ENCODE measurements at regions not wholly inside any gene's neighbourhood (a gene's known extent, or its start where the extent isn't known, plus 50 kb on each side); places are given as distances from the start of the nearest gene placed in this dataset.
A peak's percentile ranks its signal among the peaks of the same experiment; 100 is the strongest.

- no peak overlapping the region for H3K4me3 Mint-ChIP-seq
- no peak for DNase-seq
- no peaks in the 10 kb centered on the region for H3K4me1 Mint-ChIP-seq
- no peaks in the 10 kb centered on the region for H3K27me3 Mint-ChIP-seq
- H3K27ac Mint-ChIP-seq = no peak overlapping the region
- no peaks in the 10 kb centered on the region for H3K9me3 ChIP-seq (ENCODE audit: control insufficient read depth, low read length, poor library complexity, severe bottlenecking)
- no peak for ATAC-seq
- no peaks in the 10 kb centered on the region for H3K36me3 Mint-ChIP-seq (ENCODE audit: low read depth)
These were observed 123.2 kb downstream of the TRIML1 start for GRCh38 chr4:188262464-188262863.

- ATAC-seq (no peak), DNase-seq (no peak)
- H3K27ac Mint-ChIP-seq = no peak overlapping the region
- no peak overlapping the region for H3K4me3 Mint-ChIP-seq
- H3K4me1 Mint-ChIP-seq = no peaks in the 10 kb centered on the region
- no peaks in the 10 kb centered on the region for H3K36me3 Mint-ChIP-seq (ENCODE audit: low read depth)
- H3K27me3 Mint-ChIP-seq = no peaks in the 10 kb centered on the region
- H3K9me3 ChIP-seq (ENCODE audit: control insufficient read depth, low read length, poor library complexity, severe bottlenecking) = no peaks in the 10 kb centered on the region
These were observed 124.1 kb downstream of the TRIML1 start for GRCh38 chr4:188263321-188263720.

- H3K36me3 Mint-ChIP-seq (ENCODE audit: low read depth) = no peaks in the 10 kb centered on the region
- no peaks in the 10 kb centered on the region for H3K9me3 ChIP-seq (ENCODE audit: control insufficient read depth, low read length, poor library complexity, severe bottlenecking)
- no peak for DNase-seq
- H3K4me1 Mint-ChIP-seq = no peaks in the 10 kb centered on the region
- H3K4me3 Mint-ChIP-seq = no peak overlapping the region
- no peak for ATAC-seq
- no peak overlapping the region for H3K27ac Mint-ChIP-seq
- H3K27me3 Mint-ChIP-seq = no peaks in the 10 kb centered on the region
These were observed 127.1 kb downstream of the TRIML1 start for GRCh38 chr4:188266386-188266785.

GRCh38 chr4:188268131-188268908 is 129.1 kb downstream of the TRIML1 start:
- Mint-ChIP-seq H3K27me3 (no peaks in the 10 kb centered on the region), H3K4me3 (peak overlapping the region; percentile 34), H3K27ac (no peak overlapping the region), H3K36me3 (ENCODE audit: low read depth) (no peaks in the 10 kb centered on the region), H3K4me1 (no peaks in the 10 kb centered on the region)
- ATAC-seq (no peak), DNase-seq (no peak)
- H3K9me3 ChIP-seq (ENCODE audit: control insufficient read depth, low read length, poor library complexity, severe bottlenecking) = no peaks in the 10 kb centered on the region

GRCh38 chr4:188270273-188271069 is 131.2 kb downstream of the TRIML1 start:
- no peak overlapping the region for H3K27ac Mint-ChIP-seq
- no peaks in the 10 kb centered on the region for H3K4me1 Mint-ChIP-seq
- no peaks in the 10 kb centered on the region for H3K9me3 ChIP-seq (ENCODE audit: control insufficient read depth, low read length, poor library complexity, severe bottlenecking)
- no peak for ATAC-seq
- H3K4me3 Mint-ChIP-seq = no peak overlapping the region
- no peaks in the 10 kb centered on the region for H3K27me3 Mint-ChIP-seq
- no peak for DNase-seq
- no peaks in the 10 kb centered on the region for H3K36me3 Mint-ChIP-seq (ENCODE audit: low read depth)

- Mint-ChIP-seq H3K4me3 (no peak overlapping the region), H3K27me3 (no peaks in the 10 kb centered on the region), H3K27ac (no peak overlapping the region), H3K4me1 (no peaks in the 10 kb centered on the region), H3K36me3 (ENCODE audit: low read depth) (no peaks in the 10 kb centered on the region)
- H3K9me3 ChIP-seq (ENCODE audit: control insufficient read depth, low read length, poor library complexity, severe bottlenecking) = no peaks in the 10 kb centered on the region
- DNase-seq = no peak
- no peak for ATAC-seq
These were observed 136.4 kb downstream of the TRIML1 start for GRCh38 chr4:188275686-188276085.

GRCh38 chr4:188279184-188279583 is 139.9 kb downstream of the TRIML1 start:
- Mint-ChIP-seq H3K36me3 (ENCODE audit: low read depth) (no peaks in the 10 kb centered on the region), H3K4me3 (no peak overlapping the region), H3K4me1 (no peaks in the 10 kb centered on the region), H3K27me3 (peaks cover 6% of the 10 kb centered on the region), H3K27ac (no peak overlapping the region)
- no peaks in the 10 kb centered on the region for H3K9me3 ChIP-seq (ENCODE audit: control insufficient read depth, low read length, poor library complexity, severe bottlenecking)
- ATAC-seq = no peak
- no peak for DNase-seq

- no peak overlapping the region for H3K27ac Mint-ChIP-seq
- H3K4me3 Mint-ChIP-seq = no peak overlapping the region
- H3K36me3 Mint-ChIP-seq (ENCODE audit: low read depth) = no peaks in the 10 kb centered on the region
- H3K4me1 Mint-ChIP-seq = no peaks in the 10 kb centered on the region
- H3K9me3 ChIP-seq (ENCODE audit: control insufficient read depth, low read length, poor library complexity, severe bottlenecking) = no peaks in the 10 kb centered on the region
- peaks cover 6% of the 10 kb centered on the region for H3K27me3 Mint-ChIP-seq
- DNase-seq (no peak), ATAC-seq (no peak)
These were observed 143.4 kb downstream of the TRIML1 start for GRCh38 chr4:188282471-188283232.

GRCh38 chr4:188287169-188287894 is 148.1 kb downstream of the TRIML1 start:
- no peaks in the 10 kb centered on the region for H3K36me3 Mint-ChIP-seq (ENCODE audit: low read depth)
- ATAC-seq = no peak

GRCh38 chr4:188289531-188290125 is 150.4 kb downstream of the TRIML1 start:
- DNase-seq (no peak), ATAC-seq (no peak)
- no peaks in the 10 kb centered on the region for H3K36me3 Mint-ChIP-seq (ENCODE audit: low read depth)
- H3K4me3 Mint-ChIP-seq = no peak overlapping the region
- H3K27me3 Mint-ChIP-seq = no peaks in the 10 kb centered on the region
- no peak overlapping the region for H3K27ac Mint-ChIP-seq
- no peaks in the 10 kb centered on the region for H3K4me1 Mint-ChIP-seq
- H3K9me3 ChIP-seq (ENCODE audit: control insufficient read depth, low read length, poor library complexity, severe bottlenecking) = no peaks in the 10 kb centered on the region

More at GRCh38 chr4:188287169-188287894, 148.1 kb downstream of the TRIML1 start:
- Mint-ChIP-seq H3K4me3 (no peak overlapping the region), H3K4me1 (no peaks in the 10 kb centered on the region), H3K27ac (no peak overlapping the region), H3K27me3 (peaks cover 6% of the 10 kb centered on the region)
- H3K9me3 ChIP-seq (ENCODE audit: control insufficient read depth, low read length, poor library complexity, severe bottlenecking) = no peaks in the 10 kb centered on the region
- no peak for DNase-seq

GRCh38 chr4:188295899-188296298 is 156.7 kb downstream of the TRIML1 start:
- ATAC-seq = no peak
- Mint-ChIP-seq H3K4me1 (no peaks in the 10 kb centered on the region), H3K36me3 (ENCODE audit: low read depth) (no peaks in the 10 kb centered on the region), H3K27me3 (no peaks in the 10 kb centered on the region), H3K27ac (no peak overlapping the region), H3K4me3 (no peak overlapping the region)
- no peak for DNase-seq
- H3K9me3 ChIP-seq (ENCODE audit: control insufficient read depth, low read length, poor library complexity, severe bottlenecking) = no peaks in the 10 kb centered on the region

- ATAC-seq = no peak
- Mint-ChIP-seq H3K27me3 (no peaks in the 10 kb centered on the region), H3K27ac (no peak overlapping the region), H3K4me1 (no peaks in the 10 kb centered on the region), H3K4me3 (no peak overlapping the region), H3K36me3 (ENCODE audit: low read depth) (no peaks in the 10 kb centered on the region)
- H3K9me3 ChIP-seq (ENCODE audit: control insufficient read depth, low read length, poor library complexity, severe bottlenecking) = no peaks in the 10 kb centered on the region
- DNase-seq = no peak
These were observed 157.1 kb downstream of the TRIML1 start for GRCh38 chr4:188296331-188296730.

Measured in T-helper 17 cell (primary cell).